Large intestine (tissue), 3 donors: ENCODE measurements at regions not wholly inside any gene's neighbourhood (a gene's known extent, or its start where the extent isn't known, plus 50 kb on each side); places are given as distances from the start of the nearest gene placed in this dataset.

Experiments used
- DNase-seq, 2 donors: peaks; one replicate each; pipeline versions ENCODE4 v3.0.0 to v3.0.0-alpha.2; 2013
- H3K27ac ChIP-seq: one replicate; pipeline ENCODE4 v1.5.1; 2013; ENCODE audit warnings: low read length
- H3K27me3 ChIP-seq: 2 replicates; pipeline ENCODE4 v1.6.1; 2013; ENCODE audit warnings: low read length; ENCODE audit not compliant: control insufficient read depth, insufficient read depth
- H3K36me3 ChIP-seq: 2 replicates; pipeline ENCODE4 v1.6.1; 2013; ENCODE audit warnings: low read length; ENCODE audit not compliant: control insufficient read depth, insufficient read depth
- H3K4me1 ChIP-seq: one replicate; pipeline ENCODE4 v1.6.1; 2013; ENCODE audit warnings: low read length; ENCODE audit not compliant: control insufficient read depth, insufficient read depth
- H3K4me3 ChIP-seq: one replicate; pipeline ENCODE4 v1.5.1; 2013; ENCODE audit warnings: low read length
- H3K9me3 ChIP-seq: one replicate; pipeline ENCODE4 v1.6.1; 2013; ENCODE audit warnings: mild to moderate bottlenecking, low read depth, low read length, moderate library complexity; ENCODE audit not compliant: control insufficient read depth
- WGBS: methylation state at CpG from one replicate; pipeline ENCODE4 v1.1.5; 2013; ENCODE audit warnings: low lambda C conversion rate; ENCODE audit not compliant: insufficient coverage; 5-methylcytosine and 5-hydroxymethylcytosine counted together

- WGBS: 100% methylated on average over 1 of the region's 4 CpGs
- H3K4me1 ChIP-seq: no peaks in the 10 kb centered on the region
- no peaks in the 10 kb centered on the region for H3K36me3 ChIP-seq
- no peak overlapping the region for H3K27ac ChIP-seq
- H3K9me3 ChIP-seq: no peaks in the 10 kb centered on the region
- no peak overlapping the region for H3K4me3 ChIP-seq
- no peak for DNase-seq
- no peaks in the 10 kb centered on the region for H3K27me3 ChIP-seq
Measured at GRCh38 chr13:84491952-84492351, 609.7 kb upstream of the SLITRK1 start.

- no peak for DNase-seq
- WGBS: no CpG with 5 or more reads among the region's 1 CpG
- no peaks in the 10 kb centered on the region for H3K9me3 ChIP-seq
- no peaks in the 10 kb centered on the region for H3K36me3 ChIP-seq
- no peaks in the 10 kb centered on the region for H3K4me1 ChIP-seq
- H3K27me3 ChIP-seq: no peaks in the 10 kb centered on the region
- no peak overlapping the region for H3K4me3 ChIP-seq
- no peak overlapping the region for H3K27ac ChIP-seq
Measured at GRCh38 chr13:84487752-84488151, 605.5 kb upstream of the SLITRK1 start.

- WGBS: no CpG with 5 or more reads among the region's 1 CpG
- H3K36me3 ChIP-seq: no peaks in the 10 kb centered on the region
- no peaks in the 10 kb centered on the region for H3K9me3 ChIP-seq
- H3K27ac ChIP-seq: no peak overlapping the region
- H3K27me3 ChIP-seq: no peaks in the 10 kb centered on the region
- no peak for DNase-seq
- H3K4me1 ChIP-seq: no peaks in the 10 kb centered on the region
- H3K4me3 ChIP-seq: no peak overlapping the region
Measured at GRCh38 chr13:84481958-84482357, 599.7 kb upstream of the SLITRK1 start.

DNA sequence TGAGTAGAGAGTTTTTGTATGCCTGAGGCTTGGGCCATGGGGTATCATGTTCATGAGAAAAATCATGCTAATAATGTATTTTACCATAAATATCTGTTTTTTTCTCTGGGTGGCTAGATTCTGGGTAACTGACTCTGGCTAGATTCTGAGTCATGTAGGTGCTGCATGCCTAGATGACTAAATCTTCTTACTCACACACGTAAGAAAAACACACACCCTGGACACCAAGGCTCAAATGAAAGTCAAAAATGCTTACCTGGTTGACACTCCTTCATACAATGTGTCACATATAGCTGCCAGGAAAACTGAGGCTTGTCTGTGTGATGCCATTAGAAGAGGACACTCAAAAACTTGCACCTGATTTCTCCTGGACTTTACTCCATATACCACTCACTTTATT lies 597.4 kb upstream of the SLITRK1 start:
- Histone ChIP-seq H3K36me3 (no peaks in the 10 kb centered on the region), H3K4me3 (no peak overlapping the region), H3K27ac (no peak overlapping the region), H3K27me3 (no peaks in the 10 kb centered on the region), H3K9me3 (no peaks in the 10 kb centered on the region), H3K4me1 (no peaks in the 10 kb centered on the region)
- no CpG with 5 or more reads among the region's 1 CpG for WGBS
- no peak for DNase-seq

DNA sequence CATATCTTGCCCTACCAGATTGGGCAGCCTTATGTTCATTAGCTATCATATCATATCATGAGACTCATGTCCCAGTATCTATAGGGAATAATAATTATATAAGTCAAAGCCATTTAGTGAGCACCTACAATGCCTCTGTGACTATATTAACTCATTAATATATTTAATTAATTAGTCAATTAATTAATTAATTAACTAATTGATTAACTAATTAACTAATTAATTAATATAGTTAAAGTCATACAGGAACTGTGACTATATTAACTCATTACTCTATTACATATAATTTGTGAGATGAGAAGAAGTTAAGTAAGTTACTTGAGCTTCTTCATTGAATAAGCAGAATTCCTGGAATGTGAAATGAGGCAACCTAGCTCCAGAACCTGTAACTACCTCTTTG lies 588.3 kb upstream of the SLITRK1 start:
- no peaks in the 10 kb centered on the region for H3K4me1 ChIP-seq
- H3K27ac ChIP-seq: no peak overlapping the region
- DNase-seq: no peak

DNA sequence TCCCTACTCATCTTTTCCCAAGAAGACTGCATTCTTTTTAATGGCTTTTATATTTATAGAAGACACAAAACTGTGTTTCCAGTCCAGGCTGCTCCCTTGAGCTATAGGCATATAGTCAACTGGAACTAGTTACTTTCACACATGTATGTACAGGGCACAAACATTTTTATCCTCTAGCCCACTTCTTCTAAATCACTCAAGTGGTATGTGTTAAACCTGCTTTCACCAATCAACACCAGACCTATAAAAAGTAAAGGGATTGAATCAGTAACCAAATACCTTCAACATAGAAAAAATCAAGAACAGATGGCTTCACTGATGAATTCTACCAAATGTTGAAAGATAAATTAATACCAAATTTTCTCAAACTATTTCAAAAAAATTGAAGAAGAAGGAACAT lies 584.2 kb upstream of the SLITRK1 start:
- H3K27ac ChIP-seq: no peak overlapping the region
- no peaks in the 10 kb centered on the region for H3K36me3 ChIP-seq

More for the DNA sequence above, 588.3 kb upstream of the SLITRK1 start:
- no peaks in the 10 kb centered on the region for H3K9me3 ChIP-seq
- no peaks in the 10 kb centered on the region for H3K27me3 ChIP-seq
- no peaks in the 10 kb centered on the region for H3K36me3 ChIP-seq
- H3K4me3 ChIP-seq: no peak overlapping the region

GRCh38 chr13:84460989-84461388 lies 578.7 kb upstream of the SLITRK1 start:
- Histone ChIP-seq H3K4me1 (no peaks in the 10 kb centered on the region), H3K36me3 (no peaks in the 10 kb centered on the region), H3K27ac (no peak overlapping the region), H3K9me3 (no peaks in the 10 kb centered on the region), H3K27me3 (no peaks in the 10 kb centered on the region), H3K4me3 (no peak overlapping the region)
- no peak for DNase-seq

More for the DNA sequence above, 584.2 kb upstream of the SLITRK1 start:
- no peaks in the 10 kb centered on the region for H3K27me3 ChIP-seq
- no peak for DNase-seq
- no peaks in the 10 kb centered on the region for H3K9me3 ChIP-seq
- no peak overlapping the region for H3K4me3 ChIP-seq
- no peaks in the 10 kb centered on the region for H3K4me1 ChIP-seq

DNA sequence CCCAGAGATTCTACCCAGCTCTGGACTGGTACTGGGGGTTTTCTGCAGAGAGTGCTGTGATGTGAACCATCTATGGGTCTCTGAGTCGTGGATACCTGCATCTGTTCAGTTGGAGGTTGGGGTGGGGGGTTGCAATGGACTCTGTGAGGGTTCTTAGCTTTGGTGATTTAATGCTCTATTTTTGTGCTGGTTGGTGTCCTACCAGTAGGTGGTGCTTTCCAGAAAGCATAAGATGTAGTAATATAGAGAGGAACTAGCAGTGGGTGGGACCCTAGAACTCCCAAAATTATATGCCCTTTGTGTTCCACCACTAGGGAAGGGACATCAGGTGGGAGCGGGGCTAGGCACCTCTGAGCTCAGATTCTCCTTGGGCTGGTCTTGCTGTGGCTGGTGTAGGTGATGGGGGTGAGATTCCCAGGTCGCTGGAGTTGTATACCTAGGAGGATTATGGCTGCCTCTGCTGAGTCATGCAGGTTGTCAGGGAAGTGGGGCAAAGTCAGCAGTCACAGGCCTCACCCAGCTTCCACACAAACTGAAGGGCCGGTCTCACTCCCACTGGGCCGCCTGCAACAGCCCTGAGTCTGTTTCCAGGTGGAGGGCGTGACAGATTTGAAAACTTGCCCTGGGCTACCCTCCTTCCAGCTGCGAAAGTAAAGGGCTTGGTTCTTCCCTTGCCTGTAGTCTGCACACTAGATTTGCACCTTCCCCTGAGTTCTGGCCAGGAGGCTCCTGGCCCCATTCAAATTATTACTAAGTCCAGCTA lies 573.0 kb upstream of the SLITRK1 start:
- H3K27me3 ChIP-seq: no peaks in the 10 kb centered on the region
- DNase-seq: no peak
- no peak overlapping the region for H3K4me3 ChIP-seq
- no peaks in the 10 kb centered on the region for H3K9me3 ChIP-seq
- H3K36me3 ChIP-seq: no peaks in the 10 kb centered on the region
- WGBS: no CpG with 5 or more reads among the region's 7 CpGs
- H3K27ac ChIP-seq: no peak overlapping the region
- H3K4me1 ChIP-seq: no peaks in the 10 kb centered on the region

DNA sequence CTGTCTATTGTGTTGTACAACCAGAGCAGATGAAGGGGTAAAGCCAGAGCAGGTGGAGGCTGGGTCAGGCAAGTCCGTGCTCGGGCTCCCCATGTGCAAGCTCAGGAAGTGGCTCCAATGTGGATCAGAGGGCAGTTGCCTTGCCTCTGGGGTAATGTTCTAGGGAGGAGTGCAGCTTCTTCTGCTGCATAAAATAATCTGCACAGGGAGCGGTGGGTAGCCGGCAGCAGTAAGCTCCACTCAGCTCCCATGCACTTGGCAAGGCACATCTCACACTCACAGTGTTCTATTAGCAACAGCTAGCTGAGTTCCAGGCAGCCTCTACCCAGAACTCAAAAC lies 565.3 kb upstream of the SLITRK1 start:
- WGBS: no CpG with 5 or more reads among the region's 4 CpGs
- Histone ChIP-seq H3K27ac (no peak overlapping the region), H3K4me1 (no peaks in the 10 kb centered on the region), H3K9me3 (no peaks in the 10 kb centered on the region), H3K4me3 (no peak overlapping the region), H3K36me3 (no peaks in the 10 kb centered on the region), H3K27me3 (no peaks in the 10 kb centered on the region)
- DNase-seq: no peak

GRCh38 chr13:84446972-84447639 lies 564.8 kb upstream of the SLITRK1 start:
- no peaks in the 10 kb centered on the region for H3K36me3 ChIP-seq
- no peak overlapping the region for H3K4me3 ChIP-seq
- no peak for DNase-seq
- no peaks in the 10 kb centered on the region for H3K27me3 ChIP-seq
- WGBS: no CpG with 5 or more reads among the region's 9 CpGs
- H3K9me3 ChIP-seq: no peaks in the 10 kb centered on the region
- no peak overlapping the region for H3K27ac ChIP-seq
- H3K4me1 ChIP-seq: no peaks in the 10 kb centered on the region

- no peak overlapping the region for H3K4me3 ChIP-seq
- no CpG with 5 or more reads among the region's 5 CpGs for WGBS
- no peaks in the 10 kb centered on the region for H3K9me3 ChIP-seq
- H3K4me1 ChIP-seq: no peaks in the 10 kb centered on the region
- no peak for DNase-seq
- H3K27me3 ChIP-seq: no peaks in the 10 kb centered on the region
- no peaks in the 10 kb centered on the region for H3K36me3 ChIP-seq
- no peak overlapping the region for H3K27ac ChIP-seq
Measured at GRCh38 chr13:84445776-84446175, 563.5 kb upstream of the SLITRK1 start.
